HEK293T (cell line): ENCODE measurements at regions not wholly inside any gene's neighbourhood (a gene's known extent, or its start where the extent isn't known, plus 50 kb on each side); places are given as distances from the start of the nearest gene placed in this dataset.

ENCODE experiments used
- CTCF ChIA-PET: fragments of 350-600 bp; formaldehyde crosslinking; extraction: SDS; loops from one replicate; lab custom pipeline; 2021; ENCODE audit warnings: antibody characterized with exemption, inconsistent platforms; lab: Yijun Ruan, JAX
- POLR2A ChIA-PET: fragments of 350-600 bp; formaldehyde crosslinking; extraction: SDS; loops from one replicate; lab custom pipeline; 2020; ENCODE audit warnings: antibody characterized with exemption, inconsistent platforms; lab: Yijun Ruan, JAX
- DNase-seq: peaks from one replicate; pipeline ENCODE4 v3.0.0; 2012; ENCODE audit warnings: mixed read lengths; ENCODE audit errors: extremely low spot score
- ARNT ChIP-seq: fragments of 450-650 bp; IDR thresholded peaks from 2 replicates; pipeline ENCODE4 v1.6.1; 2017; ENCODE audit warnings: mild to moderate bottlenecking
- BHLHE40 ChIP-seq: fragments of 450-650 bp; IDR thresholded peaks from 2 replicates; pipeline ENCODE4 v1.6.1; 2016; ENCODE audit warnings: mild to moderate bottlenecking, moderate library complexity, borderline replicate concordance
- CTBP1 ChIP-seq: fragments of 450-650 bp; IDR thresholded peaks from 2 replicates; pipeline ENCODE4 v1.6.1; 2016; ENCODE audit warnings: borderline replicate concordance
- ELF4 ChIP-seq: fragments of 450-650 bp; IDR thresholded peaks from 2 replicates; pipeline ENCODE4 v1.6.1; 2017; ENCODE audit warnings: antibody characterized with exemption
- FOXA1 ChIP-seq: fragments of 450-650 bp; IDR thresholded peaks from 2 replicates; pipeline ENCODE4 v1.6.1; 2016; ENCODE audit warnings: mild to moderate bottlenecking
- FOXK2 ChIP-seq: fragments of 450-650 bp; IDR thresholded peaks from 2 replicates; pipeline ENCODE4 v1.6.1; 2016; ENCODE audit warnings: mild to moderate bottlenecking
- FOXM1 ChIP-seq: fragments of 450-650 bp; IDR thresholded peaks from 2 replicates; pipeline ENCODE4 v1.6.1; 2017; ENCODE audit warnings: mild to moderate bottlenecking, borderline replicate concordance
- HDGF ChIP-seq: fragments of 450-650 bp; IDR thresholded peaks from 2 replicates; pipeline ENCODE4 v1.6.1; 2017; ENCODE audit warnings: antibody characterized with exemption, borderline replicate concordance
- L3MBTL2 ChIP-seq: fragments of 450-650 bp; conservative IDR thresholded peaks from 2 replicates; pipeline ENCODE4 v1.6.1; 2016; ENCODE audit warnings: mild to moderate bottlenecking
- LEF1 ChIP-seq: fragments of 450-650 bp; IDR thresholded peaks from 2 replicates; pipeline ENCODE4 v1.6.1; 2017; ENCODE audit warnings: mild to moderate bottlenecking, borderline replicate concordance
- NFRKB ChIP-seq: fragments of 450-650 bp; IDR thresholded peaks from 2 replicates; pipeline ENCODE4 v1.6.1; 2016; ENCODE audit warnings: mild to moderate bottlenecking, moderate library complexity
- PKNOX1 ChIP-seq: fragments of 450-650 bp; IDR thresholded peaks from 2 replicates; pipeline ENCODE4 v1.6.1; 2016
- SP1 ChIP-seq: fragments of 450-650 bp; IDR thresholded peaks from 2 replicates; pipeline ENCODE4 v1.6.1; 2017
- SUZ12 ChIP-seq: fragments of 450-650 bp; IDR thresholded peaks from 2 replicates; pipeline ENCODE4 v1.6.1; 2016; ENCODE audit warnings: mild to moderate bottlenecking
- TARDBP ChIP-seq: fragments of 450-650 bp; IDR thresholded peaks from 2 replicates; pipeline ENCODE4 v1.6.1; 2016
- ZNF384 ChIP-seq: fragments of 450-650 bp; IDR thresholded peaks from 2 replicates; pipeline ENCODE4 v1.6.1; 2016

- POLR2A ChIA-PET: no interaction called here
- CTCF ChIA-PET: no interaction called here
- no peak for DNase-seq
- TF ChIP-seq BHLHE40: no peak
- no peak for TF ChIP-seq ARNT
- TF ChIP-seq FOXM1: no peak
- no peak for TF ChIP-seq TARDBP
- TF ChIP-seq PKNOX1: no peak
- TF ChIP-seq NFRKB: no peak
- no peak for TF ChIP-seq FOXK2
- no peak for TF ChIP-seq CTBP1
- TF ChIP-seq SUZ12: no peak
- no peak for TF ChIP-seq ELF4
- no peak for TF ChIP-seq HDGF
- no peak for TF ChIP-seq L3MBTL2
- no peak for TF ChIP-seq FOXA1
- no peak for TF ChIP-seq SP1
- TF ChIP-seq ZNF384: no peak
- TF ChIP-seq LEF1: no peak
Observed at GRCh38 chr13:34593658-34594057, 348.4 kb upstream of the NBEA start.

- TF ChIP-seq FOXK2 (no peak), BHLHE40 (no peak), SP1 (no peak), CTBP1 (no peak), PKNOX1 (no peak), NFRKB (no peak), FOXM1 (no peak), TARDBP (no peak), HDGF (no peak), LEF1 (no peak), ZNF384 (no peak), FOXA1 (no peak), L3MBTL2 (no peak), ARNT (no peak), SUZ12 (no peak), ELF4 (no peak)
- ChIA-PET CTCF (no interaction called here), POLR2A (no interaction called here)
- no peak for DNase-seq
Observed at GRCh38 chr13:34594507-34594906, 347.6 kb upstream of the NBEA start.

- POLR2A ChIA-PET: no interaction called here
- CTCF ChIA-PET: no interaction called here
- DNase-seq: no peak
- no peak for TF ChIP-seq TARDBP
- TF ChIP-seq FOXA1: no peak
- no peak for TF ChIP-seq SUZ12
- no peak for TF ChIP-seq ZNF384
- no peak for TF ChIP-seq HDGF
- no peak for TF ChIP-seq NFRKB
- TF ChIP-seq ELF4: no peak
- TF ChIP-seq ARNT: no peak
- no peak for TF ChIP-seq FOXK2
- no peak for TF ChIP-seq FOXM1
- TF ChIP-seq L3MBTL2: no peak
- no peak for TF ChIP-seq CTBP1
- no peak for TF ChIP-seq LEF1
- no peak for TF ChIP-seq BHLHE40
- no peak for TF ChIP-seq SP1
- no peak for TF ChIP-seq PKNOX1
Observed at GRCh38 chr13:34608331-34608730, 333.7 kb upstream of the NBEA start.

- POLR2A ChIA-PET: no interaction called here
- DNase-seq: no peak
- CTCF ChIA-PET: no interaction called here
- no peak for TF ChIP-seq PKNOX1
- no peak for TF ChIP-seq ELF4
- no peak for TF ChIP-seq FOXA1
- no peak for TF ChIP-seq TARDBP
- no peak for TF ChIP-seq FOXM1
- no peak for TF ChIP-seq NFRKB
- no peak for TF ChIP-seq LEF1
- TF ChIP-seq L3MBTL2: no peak
Observed at GRCh38 chr13:34611671-34612070, 330.4 kb upstream of the NBEA start.

GRCh38 chr13:34617473-34618083 lies 324.5 kb upstream of the NBEA start:
- TF ChIP-seq LEF1 (no peak), BHLHE40 (no peak), HDGF (no peak), ELF4 (no peak), CTBP1 (no peak), SUZ12 (no peak), PKNOX1 (no peak), TARDBP (no peak), ZNF384 (no peak), L3MBTL2 (no peak)
- no peak for DNase-seq
- POLR2A ChIA-PET: no interaction called here
- CTCF ChIA-PET: no interaction called here
